Activated CD4-positive, CD25-positive, alpha-beta regulatory T cell treated with anti-CD3 and anti-CD28 coated beads, Interleukin-2, amount 50 U/mL, for 24 hours (primary cell): ENCODE measurements at regions not wholly inside any gene's neighbourhood (a gene's known extent, or its start where the extent isn't known, plus 50 kb on each side); places are given as distances from the start of the nearest gene placed in this dataset.
"Not testable (repeated sequence)": the region's sequence is repeated elsewhere in the genome, so short reads cannot be mapped to it uniquely, and the experiment has no call there.

Source experiments
- ATAC-seq, 2 donors: fragments of 150-1000 bp; cut with Tn5 transposase; one replicate each; pipeline ENCODE4 v1.10.0; 2021; ENCODE audit warnings: mild to moderate bottlenecking in 1 of 2, moderate library complexity in 1 of 2

GRCh38 chr18:78240101-78240500 lies 739.5 kb upstream of the SALL3 start:
- no peak for ATAC-seq

DNA sequence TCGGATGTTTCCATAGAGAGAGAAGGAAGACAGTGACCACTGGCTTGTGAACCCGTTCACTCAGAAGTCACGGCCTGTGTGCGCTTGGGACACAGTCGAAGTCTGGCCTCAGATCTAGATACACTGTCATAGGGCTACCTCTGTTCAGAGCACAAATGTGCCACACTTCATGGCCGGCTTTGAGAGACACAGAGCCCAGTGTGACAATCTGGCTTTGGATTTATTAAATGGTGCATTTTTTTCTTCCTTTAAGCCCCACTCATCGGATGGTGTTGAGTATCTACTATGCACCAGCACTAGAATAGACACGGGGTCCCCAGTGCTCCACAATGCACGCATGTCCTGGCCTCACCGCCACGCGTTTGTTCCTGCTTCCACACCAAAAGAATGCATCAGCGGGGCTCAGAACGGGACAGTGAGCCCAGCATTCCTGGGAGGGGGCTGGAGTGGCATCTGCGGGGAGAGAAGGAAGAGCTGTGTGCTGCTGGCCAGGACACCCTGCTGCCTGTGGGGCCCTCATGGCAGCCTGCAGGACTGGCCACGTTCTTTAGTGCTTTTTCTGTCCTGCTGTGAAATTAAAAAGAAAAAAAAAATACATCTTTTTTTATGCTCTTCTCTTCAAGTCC lies 738.9 kb upstream of the SALL3 start:
- ATAC-seq: no peak

GRCh38 chr18:78241535-78242253 lies 737.9 kb upstream of the SALL3 start:
- no peak for ATAC-seq

DNA sequence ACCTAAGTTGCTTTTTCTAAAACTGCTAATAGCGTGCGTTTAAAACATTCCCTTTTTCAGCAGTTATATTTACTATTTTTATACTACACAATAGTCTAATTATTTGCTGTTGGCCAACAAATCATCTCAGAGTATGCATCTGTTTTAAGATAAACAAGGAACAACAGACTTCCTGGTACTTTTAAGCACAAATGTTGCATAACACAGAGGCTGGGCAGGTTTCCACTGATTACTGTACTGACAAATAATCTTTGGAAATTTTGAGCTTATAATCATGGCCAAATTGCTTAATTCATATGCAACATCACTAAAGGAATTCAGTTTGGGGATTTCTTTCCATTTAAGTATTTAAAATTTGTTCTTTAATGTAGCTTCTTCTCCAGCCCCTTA lies 737.4 kb upstream of the SALL3 start:
- no peak for ATAC-seq

- no peak for ATAC-seq
Measured at GRCh38 chr18:78242806-78243205, 736.8 kb upstream of the SALL3 start.

DNA sequence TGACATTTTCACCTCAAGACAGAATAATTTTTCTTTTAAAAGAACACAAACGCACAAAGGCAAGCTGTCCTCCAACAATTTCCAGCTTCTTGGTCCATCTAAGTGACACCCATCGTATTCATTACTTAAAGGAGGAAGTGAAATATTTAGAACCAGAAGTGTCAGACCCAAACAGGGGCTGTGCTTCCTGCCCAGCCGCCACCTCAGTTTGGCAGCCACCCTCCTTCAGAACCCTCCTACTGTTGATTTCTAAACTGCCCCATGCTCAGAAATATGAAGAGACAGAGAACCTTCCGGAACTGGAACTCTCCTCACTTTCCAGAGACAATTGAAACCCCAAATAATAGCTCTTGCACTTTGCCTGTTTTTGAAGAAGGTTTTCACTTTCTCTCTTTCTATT lies 734.8 kb upstream of the SALL3 start:
- no peak for ATAC-seq

- ATAC-seq: no peak
Measured at GRCh38 chr18:78245451-78245850, 734.2 kb upstream of the SALL3 start.

- ATAC-seq: no peak
Measured at GRCh38 chr18:78246050-78246449, 733.6 kb upstream of the SALL3 start.

GRCh38 chr18:78246588-78246987 lies 733.0 kb upstream of the SALL3 start:
- no peak for ATAC-seq

- no peak for ATAC-seq
Measured at GRCh38 chr18:78247615-78248289, 731.9 kb upstream of the SALL3 start.

- ATAC-seq: no peak
Measured at GRCh38 chr18:78255013-78255412, 724.6 kb upstream of the SALL3 start.

GRCh38 chr18:78268226-78268988 lies 711.2 kb upstream of the SALL3 start:
- ATAC-seq: no peak

GRCh38 chr18:78271790-78272189 lies 707.8 kb upstream of the SALL3 start:
- ATAC-seq: no peak

- ATAC-seq: no peak
Measured at GRCh38 chr18:78273876-78274275, 705.7 kb upstream of the SALL3 start.

DNA sequence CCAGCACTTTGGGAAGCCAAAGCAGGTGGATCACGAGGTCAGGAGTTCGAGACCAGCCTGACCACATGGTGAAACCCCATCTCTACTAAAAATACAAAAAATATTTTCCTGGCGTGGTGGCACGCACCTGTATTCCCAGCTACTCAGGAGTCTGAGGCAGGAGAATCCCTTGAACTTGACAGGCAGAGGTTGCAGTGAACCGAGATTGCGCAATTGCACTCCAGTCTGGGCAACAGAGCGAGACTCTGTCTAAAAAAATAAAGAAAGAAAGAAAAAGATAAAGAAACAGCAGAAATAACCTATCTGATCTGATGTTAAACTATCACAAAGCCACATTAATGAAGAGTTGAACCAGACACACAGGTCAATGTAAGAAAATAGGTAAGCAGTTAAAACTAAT lies 696.2 kb upstream of the SALL3 start:
- ATAC-seq: not testable (repeated sequence)

GRCh38 chr18:78292618-78293380 lies 686.8 kb upstream of the SALL3 start:
- no peak for ATAC-seq

DNA sequence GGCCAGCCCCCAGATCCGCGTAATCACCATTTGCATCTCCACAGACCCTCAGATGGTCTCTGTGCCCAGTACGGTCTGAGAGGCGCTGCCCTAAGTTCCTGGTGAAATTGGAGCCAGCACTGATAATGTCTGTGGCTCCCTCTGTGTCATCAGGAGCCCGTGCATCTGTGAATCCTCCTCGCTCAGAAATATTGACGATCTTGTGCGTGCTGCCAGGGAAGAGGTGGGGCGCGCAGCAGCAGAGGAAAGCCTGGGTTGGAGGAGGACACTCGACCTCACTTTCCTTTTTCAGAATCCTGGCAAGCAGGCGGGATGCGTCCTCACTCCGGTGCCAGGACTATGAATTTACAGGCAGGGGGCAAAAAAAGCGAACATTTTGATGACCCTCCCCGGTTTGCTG lies 686.1 kb upstream of the SALL3 start:
- ATAC-seq: no peak

- ATAC-seq: no peak
Measured at GRCh38 chr18:78293940-78294541, 685.6 kb upstream of the SALL3 start.

DNA sequence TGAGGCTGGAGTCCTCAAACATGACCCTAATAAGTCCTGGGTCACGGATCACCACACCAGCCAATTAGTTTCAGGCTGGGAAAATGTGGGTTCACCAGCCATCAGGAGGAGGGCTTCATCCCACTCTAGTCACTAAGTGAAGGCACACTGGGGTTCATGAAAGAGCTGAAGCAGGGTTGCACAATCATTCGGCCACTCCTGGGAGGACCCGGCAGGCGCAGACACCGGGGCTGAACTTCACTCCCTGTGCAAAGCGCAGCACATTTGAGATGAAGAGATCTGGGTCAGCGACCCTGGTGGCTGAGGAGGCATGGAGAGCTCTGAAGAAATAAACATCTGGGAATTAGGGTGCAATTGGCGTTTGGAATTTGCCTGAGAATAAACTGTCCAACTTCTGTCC lies 684.4 kb upstream of the SALL3 start:
- no peak for ATAC-seq

GRCh38 chr18:78296166-78296565 lies 683.5 kb upstream of the SALL3 start:
- ATAC-seq: no peak

- no peak for ATAC-seq
Measured at GRCh38 chr18:78297048-78297447, 682.6 kb upstream of the SALL3 start.

DNA sequence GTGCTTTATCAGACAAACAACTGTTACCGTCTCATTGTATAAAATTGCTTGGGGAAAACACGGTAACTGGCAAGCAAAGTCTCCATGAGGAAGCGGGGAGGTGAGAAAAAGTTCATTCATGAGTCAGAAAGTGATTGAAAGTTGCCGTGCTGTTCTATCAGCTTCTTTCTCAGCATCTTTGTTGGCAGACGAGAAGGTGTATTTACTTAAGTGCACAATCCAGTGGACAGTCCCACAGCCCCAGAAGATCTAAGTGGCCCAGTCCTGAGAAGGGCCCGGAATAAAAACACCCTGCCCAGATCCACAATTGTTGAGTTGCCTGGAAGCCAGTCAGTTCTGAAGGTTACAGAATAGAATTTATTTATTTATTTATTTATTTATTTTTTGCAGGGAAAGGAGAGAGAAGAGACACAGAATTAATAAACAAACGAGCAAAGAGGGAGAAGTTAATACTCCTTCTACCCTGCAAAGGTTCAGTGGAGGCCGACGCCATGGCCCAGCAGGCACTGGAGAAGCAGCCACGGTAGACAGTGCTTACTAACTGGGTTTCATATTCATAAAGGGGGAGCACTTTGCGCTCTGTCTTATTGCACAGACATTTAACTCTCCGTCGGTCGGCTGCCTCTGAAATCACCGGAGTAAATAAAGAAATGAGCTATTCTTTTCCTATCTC lies 676.0 kb upstream of the SALL3 start:
- ATAC-seq: no peak
